ENCODE measurements at regions not wholly inside any gene's neighbourhood (a gene's known extent, or its start where the extent isn't known, plus 50 kb on each side); places are given as distances from the start of the nearest gene placed in this dataset.

DNA sequence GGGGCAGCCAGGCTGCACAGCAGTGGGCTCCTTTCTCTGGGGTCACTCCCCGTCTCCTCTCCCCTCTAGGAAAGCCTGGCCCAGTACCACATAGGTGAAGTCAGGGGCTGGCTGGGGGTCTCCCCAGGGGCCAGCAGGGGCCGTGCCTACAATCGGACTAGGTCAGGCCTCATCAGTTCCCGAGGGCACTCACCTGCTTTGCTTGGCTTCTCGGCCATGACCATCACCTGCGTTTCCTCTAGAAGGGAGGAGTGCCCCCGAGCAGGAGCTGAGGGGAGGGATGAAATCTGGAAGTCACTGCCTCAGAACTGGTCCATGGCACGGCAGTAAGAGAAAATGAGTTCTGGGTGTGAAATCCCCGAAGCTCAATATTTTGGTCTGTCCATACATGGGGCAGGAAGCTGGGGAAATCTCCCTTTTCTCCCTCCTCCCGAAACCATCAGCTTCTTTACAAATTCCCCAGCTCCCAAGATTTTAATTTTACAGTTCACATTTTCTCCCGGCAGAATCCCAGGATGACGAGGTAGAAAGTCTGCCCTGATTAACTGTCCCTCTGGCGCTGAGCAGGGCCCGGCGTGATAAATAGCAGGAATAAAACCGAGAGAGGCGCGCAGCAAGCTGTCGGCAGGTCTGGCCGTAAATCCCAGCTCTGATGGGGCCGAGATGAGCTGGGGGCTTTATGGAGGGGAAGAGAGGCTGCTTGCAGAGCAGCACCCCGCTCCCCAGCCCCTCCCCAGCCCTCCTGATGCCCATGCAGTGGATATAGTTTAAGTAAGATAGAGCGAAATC lies 172.1 kb downstream of the RBFOX3 start:
- Histone ChIP-seq H3K36me3 (ENCODE audit: control insufficient read depth in 2 of 2, extremely low read depth in 1 of 2, insufficient read depth in 2 of 2, low read length in 2 of 2) (no peaks in the 10 kb centered on the region), H2AFZ (ENCODE audit: low read depth, low read length) (no peak overlapping the region), H3K27me3 (ENCODE audit: control insufficient read depth in 2 of 2, insufficient read depth in 2 of 2, low read length in 2 of 2) (no peaks in the 10 kb centered on the region), H3K9ac (replicated peaks; ENCODE audit: extremely low read depth, insufficient read depth, low read length) (no peak overlapping the region), H3K79me2 (ENCODE audit: control insufficient read depth, insufficient read depth, low read length) (no peaks in the 10 kb centered on the region), H3K9me1 (replicated peaks; ENCODE audit: control insufficient read depth, extremely low read depth, insufficient read depth, low read length) (no peaks in the 10 kb centered on the region), H3K4me2 (ENCODE audit: insufficient read depth, low read length) (no peak overlapping the region), H3K4me1 (ENCODE audit: control insufficient read depth, extremely low read depth, insufficient read depth, low read length) (no peaks in the 10 kb centered on the region), H4K20me1 (replicated peaks; ENCODE audit: control insufficient read depth, extremely low read depth, insufficient read depth, low read length) (no peaks in the 10 kb centered on the region), H3K27ac (ENCODE audit: insufficient read depth, low read depth, low read length) (no peak overlapping the region), H3K9me3 (replicated peaks; ENCODE audit: control insufficient read depth, insufficient read depth, low read length) (no peaks in the 10 kb centered on the region), H3K4me3 (replicated peaks in 1 of 3; ENCODE audit: insufficient read depth in 1 of 3, low read depth in 1 of 3, low read length in 3 of 3) (no peak overlapping the region)
- no peak for FAIRE-seq
- no TSS peak for BruUV-seq (replicated peaks)
- dilution Hi-C loops (cut with MboI; ENCODE audit: extremely low pct_ligation_motif_present, low sequenced_read_pairs) (no loop called here), intact Hi-C loops (cut with micrococcal nuclease) (no loop called here)
- DNase-seq (ENCODE audit: low read depth, low spot score) = no peak
- TF ChIP-seq GATA2 (IDR thresholded peaks at IDR 0.05; ENCODE audit: insufficient read depth, insufficient read length, low read depth, low read length) (no peak), MAX (IDR thresholded peaks at IDR 0.05; ENCODE audit: insufficient read depth, insufficient read length) (no peak), MYC (IDR thresholded peaks at IDR 0.05; ENCODE audit: low read depth, low read length) (no peak), POLR2AphosphoS5 (IDR thresholded peaks at IDR 0.05; ENCODE audit: insufficient read depth, low read depth, low read length) (no peak), JUN (IDR thresholded peaks at IDR 0.05; ENCODE audit: borderline replicate concordance, insufficient read depth, insufficient read length, low read depth) (no peak), EZH2 (IDR thresholded peaks at IDR 0.05; ENCODE audit: borderline replicate concordance, low read depth, low read length, severe bottlenecking) (no peak), POLR2A (IDR thresholded peaks at IDR 0.05; ENCODE audit: low read depth, low read length) (no peak), FOS (IDR thresholded peaks at IDR 0.05; ENCODE audit: borderline replicate concordance, insufficient read depth, low read length) (no peak)
- TF ChIP-seq, protein P1, sequence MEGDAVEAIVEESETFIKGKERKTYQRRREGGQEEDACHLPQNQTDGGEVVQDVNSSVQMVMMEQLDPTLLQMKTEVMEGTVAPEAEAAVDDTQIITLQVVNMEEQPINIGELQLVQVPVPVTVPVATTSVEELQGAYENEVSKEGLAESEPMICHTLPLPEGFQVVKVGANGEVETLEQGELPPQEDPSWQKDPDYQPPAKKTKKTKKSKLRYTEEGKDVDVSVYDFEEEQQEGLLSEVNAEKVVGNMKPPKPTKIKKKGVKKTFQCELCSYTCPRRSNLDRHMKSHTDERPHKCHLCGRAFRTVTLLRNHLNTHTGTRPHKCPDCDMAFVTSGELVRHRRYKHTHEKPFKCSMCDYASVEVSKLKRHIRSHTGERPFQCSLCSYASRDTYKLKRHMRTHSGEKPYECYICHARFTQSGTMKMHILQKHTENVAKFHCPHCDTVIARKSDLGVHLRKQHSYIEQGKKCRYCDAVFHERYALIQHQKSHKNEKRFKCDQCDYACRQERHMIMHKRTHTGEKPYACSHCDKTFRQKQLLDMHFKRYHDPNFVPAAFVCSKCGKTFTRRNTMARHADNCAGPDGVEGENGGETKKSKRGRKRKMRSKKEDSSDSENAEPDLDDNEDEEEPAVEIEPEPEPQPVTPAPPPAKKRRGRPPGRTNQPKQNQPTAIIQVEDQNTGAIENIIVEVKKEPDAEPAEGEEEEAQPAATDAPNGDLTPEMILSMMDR (IDR thresholded peaks at IDR 0.05; ENCODE audit: extremely low read depth in 1 of 2, insufficient read depth in 1 of 2, low read depth in 1 of 2, low read length in 2 of 2) = no peak
- ChIA-PET POLR2A (no interaction called here), CTCF (interaction anchor here (1.3 kb wide), 1 partner anchor 45 kb away, joined by 3 read pairs; no protein-coding TSS in a partner anchor)
